ENCODE measurements at regions not wholly inside any gene's neighbourhood (a gene's known extent, or its start where the extent isn't known, plus 50 kb on each side); places are given as distances from the start of the nearest gene placed in this dataset.

DNA sequence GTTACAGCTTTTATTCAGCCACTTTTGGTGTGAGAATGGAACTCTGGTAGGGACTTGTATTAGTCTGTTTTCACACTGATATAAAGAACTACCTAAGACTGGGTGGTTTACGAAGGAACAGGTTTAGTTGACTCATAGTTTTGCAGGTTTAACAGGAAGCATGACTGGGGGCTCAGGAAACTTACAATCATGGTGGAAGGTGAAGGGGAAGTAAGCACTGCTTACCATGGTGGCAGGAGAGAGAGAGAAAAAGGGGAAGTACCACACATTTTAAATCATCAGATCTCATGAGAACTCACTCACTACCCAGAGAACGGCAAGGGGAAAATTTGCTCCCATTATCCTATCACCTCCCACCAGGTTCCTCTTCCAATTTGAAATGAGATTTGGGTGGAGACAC, 942.2 kb downstream of the PCDH17 start:
- H3K4me3 Mint-ChIP-seq (ENCODE audit: low read depth, unreplicated experiment) = no peak overlapping the region
- H3K27ac Mint-ChIP-seq (ENCODE audit: unreplicated experiment) = no peak overlapping the region
- H3K27me3 Mint-ChIP-seq (ENCODE audit: unreplicated experiment) = no peaks in the 10 kb centered on the region
- H3K4me1 Mint-ChIP-seq (ENCODE audit: low read depth, unreplicated experiment) = no peaks in the 10 kb centered on the region
- no TSS peak for BruUV-seq (replicated peaks)
- H3K9me3 Mint-ChIP-seq (ENCODE audit: low read depth, unreplicated experiment) = peaks cover 8% of the 10 kb centered on the region
- intact Hi-C loops (cut with micrococcal nuclease; ENCODE audit: unreplicated experiment) = no loop called here
- DNase-seq = no peak
- TF ChIP-seq CTCF (IDR thresholded peaks at IDR 0.05; ENCODE audit: unreplicated experiment) = no peak
- H3K36me3 Mint-ChIP-seq (ENCODE audit: insufficient read depth, unreplicated experiment) = no peaks in the 10 kb centered on the region
- CTCF ChIA-PET = no interaction called here

- Mint-ChIP-seq H3K27me3 (ENCODE audit: unreplicated experiment) (no peaks in the 10 kb centered on the region), H3K27ac (ENCODE audit: unreplicated experiment) (no peak overlapping the region), H3K4me1 (ENCODE audit: low read depth, unreplicated experiment) (no peaks in the 10 kb centered on the region), H3K36me3 (ENCODE audit: insufficient read depth, unreplicated experiment) (no peaks in the 10 kb centered on the region), H3K9me3 (ENCODE audit: low read depth, unreplicated experiment) (peaks cover 11% of the 10 kb centered on the region), H3K4me3 (ENCODE audit: low read depth, unreplicated experiment) (no peak overlapping the region)
- no peak for TF ChIP-seq CTCF (IDR thresholded peaks at IDR 0.05; ENCODE audit: unreplicated experiment)
- BruUV-seq (replicated peaks) = no TSS peak
- CTCF ChIA-PET = no interaction called here
- intact Hi-C loops (cut with micrococcal nuclease; ENCODE audit: unreplicated experiment) = no loop called here
- no peak for DNase-seq
Measured at GRCh38 chr13:58574791-58575190, 943.2 kb downstream of the PCDH17 start.

DNA sequence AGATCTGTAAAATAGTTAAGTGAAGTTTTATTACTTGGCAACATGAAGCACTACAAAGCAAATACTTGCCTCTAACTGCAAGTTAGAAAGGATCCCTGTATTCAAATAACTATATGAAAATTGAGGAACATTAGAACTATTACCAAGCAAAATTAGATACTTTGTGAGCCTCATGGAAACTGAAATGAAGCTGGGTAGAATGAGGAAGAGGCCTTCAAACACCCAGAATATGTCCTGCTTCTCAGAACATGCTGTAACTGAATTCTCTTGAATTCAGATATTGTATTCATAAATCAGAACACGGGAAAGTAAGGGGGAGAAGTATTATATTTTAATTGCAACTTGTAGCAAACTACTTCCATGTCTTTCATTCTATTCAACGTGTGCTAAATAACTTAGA, 947.9 kb downstream of the PCDH17 start:
- intact Hi-C loops (cut with micrococcal nuclease; ENCODE audit: unreplicated experiment) = no loop called here
- Mint-ChIP-seq H3K4me1 (ENCODE audit: low read depth, unreplicated experiment) (no peaks in the 10 kb centered on the region), H3K4me3 (ENCODE audit: low read depth, unreplicated experiment) (no peak overlapping the region), H3K27me3 (ENCODE audit: unreplicated experiment) (no peaks in the 10 kb centered on the region), H3K36me3 (ENCODE audit: insufficient read depth, unreplicated experiment) (no peaks in the 10 kb centered on the region), H3K9me3 (ENCODE audit: low read depth, unreplicated experiment) (peaks cover 8% of the 10 kb centered on the region), H3K27ac (ENCODE audit: unreplicated experiment) (no peak overlapping the region)
- no peak for TF ChIP-seq CTCF (IDR thresholded peaks at IDR 0.05; ENCODE audit: unreplicated experiment)
- CTCF ChIA-PET = no interaction called here
- BruUV-seq (replicated peaks) = no TSS peak
- no peak for DNase-seq

DNA sequence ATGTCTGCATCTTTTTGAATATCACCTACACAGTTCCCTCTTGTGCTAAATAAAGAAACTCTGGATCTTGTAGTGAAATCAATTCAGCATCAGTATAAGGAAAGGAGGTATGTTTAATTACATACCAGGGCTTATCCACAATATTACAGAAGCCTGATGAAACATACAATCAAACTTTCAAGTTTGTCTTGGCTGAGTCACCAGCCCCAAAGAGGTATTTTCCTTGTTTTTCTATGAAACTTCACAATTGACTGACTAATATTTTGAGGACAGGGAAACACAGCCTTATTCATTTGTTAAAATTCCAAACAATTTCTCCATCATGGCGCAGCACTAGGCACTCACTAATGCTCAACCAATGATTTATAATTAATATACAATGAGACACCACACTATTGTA, 952.4 kb downstream of the PCDH17 start:
- Mint-ChIP-seq H3K9me3 (ENCODE audit: low read depth, unreplicated experiment) (peaks cover 1% of the 10 kb centered on the region), H3K27ac (ENCODE audit: unreplicated experiment) (no peak overlapping the region), H3K27me3 (ENCODE audit: unreplicated experiment) (no peaks in the 10 kb centered on the region), H3K4me3 (ENCODE audit: low read depth, unreplicated experiment) (no peak overlapping the region), H3K36me3 (ENCODE audit: insufficient read depth, unreplicated experiment) (no peaks in the 10 kb centered on the region), H3K4me1 (ENCODE audit: low read depth, unreplicated experiment) (no peaks in the 10 kb centered on the region)
- intact Hi-C loops (cut with micrococcal nuclease; ENCODE audit: unreplicated experiment) = no loop called here
- no TSS peak for BruUV-seq (replicated peaks)
- TF ChIP-seq CTCF (IDR thresholded peaks at IDR 0.05; ENCODE audit: unreplicated experiment) = no peak
- no peak for DNase-seq
- CTCF ChIA-PET = no interaction called here

- CTCF ChIA-PET = no interaction called here
- no TSS peak for BruUV-seq (replicated peaks)
- no peak overlapping the region for H3K27ac Mint-ChIP-seq (ENCODE audit: unreplicated experiment)
Measured at GRCh38 chr13:58584610-58585009, 953.1 kb downstream of the PCDH17 start.

More at GRCh38 chr13:58584610-58585009, 953.1 kb downstream of the PCDH17 start:
- Mint-ChIP-seq H3K27me3 (ENCODE audit: unreplicated experiment) (no peaks in the 10 kb centered on the region), H3K36me3 (ENCODE audit: insufficient read depth, unreplicated experiment) (no peaks in the 10 kb centered on the region), H3K4me1 (ENCODE audit: low read depth, unreplicated experiment) (no peaks in the 10 kb centered on the region), H3K4me3 (ENCODE audit: low read depth, unreplicated experiment) (no peak overlapping the region), H3K9me3 (ENCODE audit: low read depth, unreplicated experiment) (no peaks in the 10 kb centered on the region)
- no peak for DNase-seq
- TF ChIP-seq CTCF (IDR thresholded peaks at IDR 0.05; ENCODE audit: unreplicated experiment) = no peak
- intact Hi-C loops (cut with micrococcal nuclease; ENCODE audit: unreplicated experiment) = no loop called here
